Smooth muscle cell (in vitro differentiated cells): ENCODE measurements at regions not wholly inside any gene's neighbourhood (a gene's known extent, or its start where the extent isn't known, plus 50 kb on each side); places are given as distances from the start of the nearest gene placed in this dataset.

ENCODE experiments used
- DNase-seq: peaks from one replicate; lab custom pipeline; 2025; ENCODE audit not compliant: unreplicated experiment; lab: John Stamatoyannopoulos, UW
- H2AFZ ChIP-seq: fragments of 200-600 bp; sonication (generic); 2 replicates; pipeline ENCODE4 v1.6.0; 2016; ENCODE audit warnings: antibody characterized with exemption, low read depth, mild to moderate bottlenecking
- H3F3A ChIP-seq: fragments of 200-600 bp; sonication (generic); 2 replicates; pipeline ENCODE4 v1.6.0; 2017; ENCODE audit warnings: antibody characterized with exemption, low read depth
- H3K27ac ChIP-seq: fragments of 200-600 bp; sonication (generic); 2 replicates; pipeline ENCODE4 v1.5.1; 2016; ENCODE audit warnings: low read depth, mild to moderate bottlenecking
- H3K27me3 ChIP-seq: fragments of 200-600 bp; sonication (generic); 2 replicates; pipeline ENCODE4 v1.6.1; 2016; ENCODE audit warnings: low read depth, mild to moderate bottlenecking
- H3K36me3 ChIP-seq: fragments of 200-600 bp; sonication (generic); 2 replicates; pipeline ENCODE4 v1.5.1; 2016; ENCODE audit warnings: low read depth
- H3K4me1 ChIP-seq: fragments of 200-600 bp; sonication (generic); 2 replicates; pipeline ENCODE4 v1.5.1; 2016; ENCODE audit warnings: low read depth
- H3K4me2 ChIP-seq: fragments of 200-600 bp; sonication (generic); 2 replicates; pipeline ENCODE4 v1.6.0; 2016; ENCODE audit warnings: mild to moderate bottlenecking
- H3K4me3 ChIP-seq: fragments of 200-600 bp; sonication (generic); 2 replicates; pipeline ENCODE4 v1.5.1; 2016; ENCODE audit warnings: mild to moderate bottlenecking
- H3K79me2 ChIP-seq: fragments of 200-600 bp; sonication (generic); 2 replicates; pipeline ENCODE4 v1.6.0; 2016; ENCODE audit warnings: low read depth, mild to moderate bottlenecking
- H3K9ac ChIP-seq: fragments of 200-600 bp; sonication (generic); 2 replicates; pipeline ENCODE4 v1.6.0; 2016; ENCODE audit warnings: low read depth
- H3K9me3 ChIP-seq: fragments of 200-600 bp; sonication (generic); replicated peaks from 2 replicates; pipeline ENCODE4 v1.5.1; 2016; ENCODE audit warnings: low read depth
- H4K20me1 ChIP-seq: fragments of 200-600 bp; sonication (generic); 2 replicates; pipeline ENCODE4 v1.6.0; 2016; ENCODE audit warnings: low read depth
- CTCF ChIP-seq: fragments of 200-600 bp; sonication (generic); IDR thresholded peaks from 2 replicates; pipeline ENCODE4 v1.5.1; 2017; ENCODE audit warnings: borderline replicate concordance, mild to moderate bottlenecking, antibody characterized with exemption; ENCODE audit not compliant: insufficient read depth, poor library complexity, severe bottlenecking
- WGBS: methylation state at CpG from one replicate; pipeline ENCODE4 v1.1.7; 2016; ENCODE audit warnings: low lambda C conversion rate; 5-methylcytosine and 5-hydroxymethylcytosine counted together

GRCh38 chr17:77675411-77675810 lies 283.1 kb upstream of the TNRC6C start:
- Histone ChIP-seq H3K4me2 (no peak overlapping the region), H3K79me2 (no peaks in the 10 kb centered on the region), H3F3A (no peaks in the 10 kb centered on the region), H3K9me3 (no peaks in the 10 kb centered on the region), H3K27me3 (peaks cover 6% of the 10 kb centered on the region), H3K9ac (no peak overlapping the region), H2AFZ (no peak overlapping the region), H3K4me3 (no peak overlapping the region), H3K36me3 (no peaks in the 10 kb centered on the region), H3K27ac (no peak overlapping the region), H4K20me1 (no peaks in the 10 kb centered on the region), H3K4me1 (peaks cover 8% of the 10 kb centered on the region)
- DNase-seq = no peak
- WGBS = 93% methylated on average over 8 of the region's 8 CpGs
- TF ChIP-seq CTCF = no peak

- H3K79me2 ChIP-seq = no peaks in the 10 kb centered on the region
- no peaks in the 10 kb centered on the region for H3K9me3 ChIP-seq
- H2AFZ ChIP-seq = no peak overlapping the region
- H3K27ac ChIP-seq = no peak overlapping the region
- TF ChIP-seq CTCF = no peak
- H4K20me1 ChIP-seq = no peaks in the 10 kb centered on the region
- no peak overlapping the region for H3K9ac ChIP-seq
- H3K27me3 ChIP-seq = peaks cover 6% of the 10 kb centered on the region
- 83% methylated on average over 5 of the region's 5 CpGs for WGBS
- no peak overlapping the region for H3K4me2 ChIP-seq
- no peak for DNase-seq
- no peaks in the 10 kb centered on the region for H3K36me3 ChIP-seq
- no peak overlapping the region for H3K4me3 ChIP-seq
- H3K4me1 ChIP-seq = peaks cover 8% of the 10 kb centered on the region
- no peaks in the 10 kb centered on the region for H3F3A ChIP-seq
These were observed 282.7 kb upstream of the TNRC6C start for GRCh38 chr17:77675816-77676215.

- WGBS = 70% methylated on average over 23 of the region's 23 CpGs
- Histone ChIP-seq H3K36me3 (no peaks in the 10 kb centered on the region), H3K9ac (no peak overlapping the region), H2AFZ (no peak overlapping the region), H3K4me3 (no peak overlapping the region), H3K9me3 (no peaks in the 10 kb centered on the region), H3K4me2 (no peak overlapping the region), H3K27me3 (peaks cover 6% of the 10 kb centered on the region), H3K79me2 (no peaks in the 10 kb centered on the region), H3K4me1 (peaks cover 8% of the 10 kb centered on the region), H3F3A (no peaks in the 10 kb centered on the region), H3K27ac (no peak overlapping the region), H4K20me1 (no peaks in the 10 kb centered on the region)
- no peak for TF ChIP-seq CTCF
- DNase-seq = no peak
These were observed 282.3 kb upstream of the TNRC6C start for GRCh38 chr17:77676237-77676661.

- Histone ChIP-seq H3K4me2 (no peak overlapping the region), H3K9ac (no peak overlapping the region), H3K36me3 (no peaks in the 10 kb centered on the region), H3K4me1 (peaks cover 8% of the 10 kb centered on the region), H3F3A (no peaks in the 10 kb centered on the region), H3K79me2 (no peaks in the 10 kb centered on the region), H4K20me1 (no peaks in the 10 kb centered on the region), H3K27me3 (peaks cover 6% of the 10 kb centered on the region), H3K4me3 (no peak overlapping the region), H2AFZ (no peak overlapping the region), H3K27ac (no peak overlapping the region), H3K9me3 (no peaks in the 10 kb centered on the region)
- TF ChIP-seq CTCF = no peak
- DNase-seq = no peak
- 90% methylated on average over 4 of the region's 4 CpGs for WGBS
These were observed 281.3 kb upstream of the TNRC6C start for GRCh38 chr17:77677211-77677610.
